ENCODE measurements at regions not wholly inside any gene's neighbourhood (a gene's known extent, or its start where the extent isn't known, plus 50 kb on each side); places are given as distances from the start of the nearest gene placed in this dataset.

DNA sequence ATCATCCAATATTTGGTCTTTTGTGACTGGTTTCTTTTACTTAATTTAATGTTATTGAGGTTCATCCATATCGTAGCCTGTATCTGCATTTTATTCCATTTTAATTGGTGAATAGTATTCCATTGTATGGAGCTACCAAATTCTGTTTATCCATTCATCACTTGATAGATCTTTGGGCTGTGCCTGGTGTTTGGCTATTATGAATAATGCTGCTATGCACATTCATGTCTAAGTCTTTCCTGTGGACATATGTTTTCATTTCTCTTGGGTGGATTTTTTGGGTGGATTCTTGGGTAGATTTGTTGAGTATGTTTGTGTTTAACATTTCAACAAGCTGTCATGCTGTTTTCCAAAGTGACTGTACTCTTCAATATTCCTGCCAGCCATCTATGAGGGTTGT is 52.5 kb upstream of the NEDD4L start:
- no peaks in the 10 kb centered on the region for H3K4me1 Mint-ChIP-seq (ENCODE audit: low read depth, unreplicated experiment)
- H3K4me3 ChIP-seq (ENCODE audit: low read depth, low read length), result no peak overlapping the region
- POLR2A ChIA-PET, result no interaction called here
- DNase-seq, result no peak
- H3K36me3 ChIP-seq (ENCODE audit: control insufficient read depth, insufficient read depth, low read length), result no peaks in the 10 kb centered on the region
- H3K9me3 ChIP-seq, result no peaks in the 10 kb centered on the region
- H3K9me3 Mint-ChIP-seq (ENCODE audit: unreplicated experiment), result no peaks in the 10 kb centered on the region
- H3K36me3 Mint-ChIP-seq (ENCODE audit: insufficient read depth, unreplicated experiment), result no peaks in the 10 kb centered on the region
- CTCF ChIA-PET, result no interaction called here
- no peaks in the 10 kb centered on the region for H3K27me3 ChIP-seq (replicated peaks; ENCODE audit: control insufficient read depth, insufficient read depth, low read length)
- no peaks in the 10 kb centered on the region for H3K4me1 ChIP-seq
- intact Hi-C loops (cut with micrococcal nuclease; ENCODE audit: unreplicated experiment), result no loop called here
- no peak overlapping the region for H3K27ac Mint-ChIP-seq (ENCODE audit: unreplicated experiment)
- no peak overlapping the region for H3K4me3 Mint-ChIP-seq (ENCODE audit: unreplicated experiment)
- TF ChIP-seq, protein P1, sequence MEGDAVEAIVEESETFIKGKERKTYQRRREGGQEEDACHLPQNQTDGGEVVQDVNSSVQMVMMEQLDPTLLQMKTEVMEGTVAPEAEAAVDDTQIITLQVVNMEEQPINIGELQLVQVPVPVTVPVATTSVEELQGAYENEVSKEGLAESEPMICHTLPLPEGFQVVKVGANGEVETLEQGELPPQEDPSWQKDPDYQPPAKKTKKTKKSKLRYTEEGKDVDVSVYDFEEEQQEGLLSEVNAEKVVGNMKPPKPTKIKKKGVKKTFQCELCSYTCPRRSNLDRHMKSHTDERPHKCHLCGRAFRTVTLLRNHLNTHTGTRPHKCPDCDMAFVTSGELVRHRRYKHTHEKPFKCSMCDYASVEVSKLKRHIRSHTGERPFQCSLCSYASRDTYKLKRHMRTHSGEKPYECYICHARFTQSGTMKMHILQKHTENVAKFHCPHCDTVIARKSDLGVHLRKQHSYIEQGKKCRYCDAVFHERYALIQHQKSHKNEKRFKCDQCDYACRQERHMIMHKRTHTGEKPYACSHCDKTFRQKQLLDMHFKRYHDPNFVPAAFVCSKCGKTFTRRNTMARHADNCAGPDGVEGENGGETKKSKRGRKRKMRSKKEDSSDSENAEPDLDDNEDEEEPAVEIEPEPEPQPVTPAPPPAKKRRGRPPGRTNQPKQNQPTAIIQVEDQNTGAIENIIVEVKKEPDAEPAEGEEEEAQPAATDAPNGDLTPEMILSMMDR (IDR thresholded peaks at IDR 0.05; ENCODE audit: insufficient read depth in 1 of 2, low read depth in 1 of 2, low read length in 1 of 2, severe bottlenecking in 1 of 2, unreplicated experiment in 1 of 2), result no peak
- H3K27me3 Mint-ChIP-seq (ENCODE audit: insufficient read depth, unreplicated experiment), result no peaks in the 10 kb centered on the region
- BruUV-seq (replicated peaks), result no TSS peak

DNA sequence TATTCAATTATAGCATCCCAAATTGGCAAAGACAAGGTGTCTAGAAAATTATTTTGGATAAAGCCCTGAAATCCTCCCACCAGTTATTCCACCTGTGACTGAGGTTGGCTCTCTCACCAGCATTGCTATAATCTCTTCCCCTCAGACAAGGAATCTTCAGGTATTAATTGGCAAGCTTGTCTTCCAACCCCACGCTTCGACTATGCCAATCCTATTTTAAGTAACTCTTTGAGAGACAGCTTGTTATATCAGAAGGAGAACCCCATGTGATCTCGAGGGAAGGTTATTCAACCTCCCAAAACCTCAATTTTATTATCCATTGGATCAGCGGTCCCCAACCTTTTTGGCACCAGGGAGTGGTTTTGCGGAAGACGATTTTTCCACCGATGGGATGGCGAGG is 54.5 kb upstream of the NEDD4L start:
- CTCF ChIA-PET, result no interaction called here
- Mint-ChIP-seq H3K27me3 (ENCODE audit: insufficient read depth, unreplicated experiment) (no peaks in the 10 kb centered on the region), H3K27ac (ENCODE audit: unreplicated experiment) (no peak overlapping the region), H3K9me3 (ENCODE audit: unreplicated experiment) (no peaks in the 10 kb centered on the region), H3K36me3 (ENCODE audit: insufficient read depth, unreplicated experiment) (no peaks in the 10 kb centered on the region), H3K4me3 (ENCODE audit: unreplicated experiment) (no peak overlapping the region), H3K4me1 (ENCODE audit: low read depth, unreplicated experiment) (no peaks in the 10 kb centered on the region)
- BruUV-seq (replicated peaks), result no TSS peak
- Histone ChIP-seq H3K36me3 (ENCODE audit: control insufficient read depth, insufficient read depth, low read length) (no peaks in the 10 kb centered on the region), H3K27me3 (replicated peaks; ENCODE audit: control insufficient read depth, insufficient read depth, low read length) (no peaks in the 10 kb centered on the region), H3K4me3 (ENCODE audit: low read depth, low read length) (no peak overlapping the region), H3K9me3 (no peaks in the 10 kb centered on the region), H3K4me1 (no peaks in the 10 kb centered on the region)
- POLR2A ChIA-PET, result no interaction called here
- TF ChIP-seq, protein P1 (IDR thresholded peaks at IDR 0.05; ENCODE audit: insufficient read depth in 1 of 2, low read depth in 1 of 2, low read length in 1 of 2, severe bottlenecking in 1 of 2, unreplicated experiment in 1 of 2), result no peak
- intact Hi-C loops (cut with micrococcal nuclease; ENCODE audit: unreplicated experiment), result no loop called here
- DNase-seq, result no peak

GRCh38 chr18:57984490-57985115 is 59.4 kb upstream of the NEDD4L start:
- CTCF ChIA-PET, result no interaction called here
- BruUV-seq (replicated peaks), result no TSS peak
- H3K4me1 Mint-ChIP-seq (ENCODE audit: low read depth, unreplicated experiment), result peaks cover 22% of the 10 kb centered on the region
- no peak overlapping the region for H3K27ac Mint-ChIP-seq (ENCODE audit: unreplicated experiment)
- no peaks in the 10 kb centered on the region for H3K9me3 Mint-ChIP-seq (ENCODE audit: unreplicated experiment)
- no peaks in the 10 kb centered on the region for H3K36me3 Mint-ChIP-seq (ENCODE audit: insufficient read depth, unreplicated experiment)
- TF ChIP-seq, protein P1 (IDR thresholded peaks at IDR 0.05; ENCODE audit: insufficient read depth in 1 of 2, low read depth in 1 of 2, low read length in 1 of 2, severe bottlenecking in 1 of 2, unreplicated experiment in 1 of 2), result no peak
- no peak overlapping the region for H3K4me3 Mint-ChIP-seq (ENCODE audit: unreplicated experiment)
- POLR2A ChIA-PET, result no interaction called here
- DNase-seq, result no peak
- no peaks in the 10 kb centered on the region for H3K27me3 Mint-ChIP-seq (ENCODE audit: insufficient read depth, unreplicated experiment)
- Histone ChIP-seq H3K36me3 (ENCODE audit: control insufficient read depth, insufficient read depth, low read length) (no peaks in the 10 kb centered on the region), H3K27me3 (replicated peaks; ENCODE audit: control insufficient read depth, insufficient read depth, low read length) (no peaks in the 10 kb centered on the region), H3K4me3 (ENCODE audit: low read depth, low read length) (no peak overlapping the region), H3K4me1 (0 out of 2 replicates have a peak, but pooled peaks cover 3% of the 10 kb centered on the region), H3K9me3 (no peaks in the 10 kb centered on the region)
- intact Hi-C loops (cut with micrococcal nuclease; ENCODE audit: unreplicated experiment), result no loop called here
